T47D (cell line): ENCODE measurements at regions not wholly inside any gene's neighbourhood (a gene's known extent, or its start where the extent isn't known, plus 50 kb on each side); places are given as distances from the start of the nearest gene placed in this dataset.
"Not testable (repeated sequence)": the region's sequence is repeated elsewhere in the genome, so short reads cannot be mapped to it uniquely, and the experiment has no call there.

Source experiments
- DNase-seq, 2 experiments: peaks; one replicate each; pipeline versions ENCODE4 v3.0.0 to v3.0.0-alpha.2; 2011 to 2012; ENCODE audit warnings: low read depth in 1 of 2, low spot score in 1 of 2
- JUND ChIP-seq: IDR thresholded peaks from 2 replicates; pipeline ENCODE4 v1.6.1; 2012; ENCODE audit warnings: low read depth
- in situ Hi-C: cut with HindIII; loops from 2 replicates; pipeline ENCODE4 v1.10.0; 2016; ENCODE audit warnings: low sequenced_read_pairs, low pct_unique_long_range_greater_than_20kb

DNA sequence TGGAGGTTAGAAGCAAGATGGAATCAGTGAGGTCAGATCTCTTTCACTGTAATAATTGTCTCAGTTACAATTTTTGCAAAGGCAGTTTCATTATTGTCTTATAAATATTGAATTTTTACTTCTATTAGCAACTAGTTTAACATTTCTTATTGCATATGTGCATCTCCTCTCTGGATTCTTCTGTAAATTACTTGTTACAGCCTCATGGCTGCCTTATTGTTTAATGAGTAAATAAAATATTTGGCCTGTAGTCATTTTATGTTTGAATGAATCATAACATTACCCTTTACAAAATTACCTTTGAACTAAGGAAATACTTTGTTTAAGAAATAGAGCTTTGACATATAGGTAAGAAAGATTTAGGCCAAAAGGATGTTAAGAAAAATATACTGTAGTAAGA, 212.4 kb downstream of the SLITRK6 start:
- DNase-seq, result peak in 1 of 2 experiments; percentile 7
- TF ChIP-seq JUND, result no peak
- in situ Hi-C loops, result no loop called here

DNA sequence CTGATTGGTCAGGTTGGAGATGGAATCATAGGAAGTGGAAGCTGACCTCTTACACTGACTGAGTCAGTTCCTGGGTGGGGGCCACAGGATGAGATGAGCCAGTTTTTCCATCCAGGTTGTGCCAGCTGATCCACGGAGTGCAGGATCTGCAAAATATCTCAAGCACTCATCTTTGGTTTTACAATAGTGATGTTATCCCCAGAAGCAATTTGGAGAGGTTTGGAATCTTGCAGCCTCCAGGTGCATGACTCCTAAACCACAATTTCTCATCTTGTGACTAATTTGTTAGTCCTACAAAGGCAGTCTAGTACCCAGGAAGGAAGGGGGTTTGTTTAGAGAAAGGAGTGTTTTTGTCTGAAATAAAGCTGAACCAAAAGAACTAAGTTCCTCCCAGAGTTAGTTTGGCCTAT, 212.8 kb downstream of the SLITRK6 start:
- in situ Hi-C loops, result no loop called here
- DNase-seq, result peak in 1 of 2 experiments; percentile 70
- no peak for TF ChIP-seq JUND

DNA sequence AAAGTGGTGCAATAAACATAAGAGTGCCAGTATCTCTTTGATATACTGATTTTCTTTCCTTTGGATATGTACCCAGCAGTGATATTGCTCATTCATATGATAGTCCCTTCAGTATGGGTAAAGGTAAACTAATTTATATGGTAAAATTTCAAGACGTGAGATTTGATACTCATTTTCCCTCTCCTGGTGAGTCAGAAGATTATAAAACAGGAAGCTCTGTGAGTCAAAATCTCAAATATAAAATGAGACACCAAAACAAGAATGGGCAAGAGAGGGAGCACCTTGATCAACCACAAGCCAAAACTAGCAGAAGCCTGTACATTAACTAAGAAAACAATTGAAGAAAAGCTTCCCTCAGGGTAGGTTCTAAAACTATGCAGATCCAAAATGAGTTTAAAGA, 216.3 kb downstream of the SLITRK6 start:
- TF ChIP-seq JUND, result no peak
- DNase-seq, result no peak
- in situ Hi-C loops, result no loop called here

DNA sequence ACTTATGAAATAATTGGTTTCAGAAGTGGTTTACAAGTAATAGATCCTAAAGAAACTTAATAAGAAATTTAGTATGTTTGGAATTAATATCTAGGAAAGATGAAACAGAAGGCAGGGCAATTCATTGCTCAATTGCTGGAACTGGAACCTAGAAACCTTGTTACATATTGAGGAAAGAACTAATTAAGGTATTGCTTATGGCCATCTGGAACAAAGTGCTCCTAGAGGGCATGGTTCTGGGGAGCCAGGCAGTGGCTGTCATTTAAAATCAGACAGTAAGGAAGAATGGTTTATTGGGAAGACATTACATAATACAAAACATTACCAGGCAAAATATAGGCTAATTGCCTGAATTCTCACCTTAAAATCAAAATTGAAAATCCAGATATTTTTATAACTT, 224.1 kb downstream of the SLITRK6 start:
- in situ Hi-C loops, result no loop called here
- no peak for TF ChIP-seq JUND
- DNase-seq, result no peak

DNA sequence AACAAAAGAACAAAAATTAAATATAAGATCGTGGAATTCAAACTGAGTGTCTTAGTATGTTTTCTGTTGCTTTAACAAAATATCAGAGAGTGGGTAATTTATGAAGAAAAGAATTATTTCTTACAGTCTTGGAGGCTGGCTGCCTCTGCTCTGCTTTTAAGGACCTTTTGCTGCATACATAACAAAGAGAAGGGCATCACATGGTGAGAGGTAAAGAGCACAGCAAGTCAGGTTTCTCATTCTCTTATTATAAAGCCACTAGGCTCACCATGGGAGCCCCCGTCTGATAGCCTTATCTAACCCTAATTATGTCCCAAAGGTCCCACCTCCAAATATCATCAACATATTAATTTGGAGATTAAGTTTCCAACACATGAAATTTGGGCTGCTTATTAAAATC, 231.3 kb downstream of the SLITRK6 start:
- TF ChIP-seq JUND, result no peak
- DNase-seq, result no peak
- in situ Hi-C loops, result no loop called here

DNA sequence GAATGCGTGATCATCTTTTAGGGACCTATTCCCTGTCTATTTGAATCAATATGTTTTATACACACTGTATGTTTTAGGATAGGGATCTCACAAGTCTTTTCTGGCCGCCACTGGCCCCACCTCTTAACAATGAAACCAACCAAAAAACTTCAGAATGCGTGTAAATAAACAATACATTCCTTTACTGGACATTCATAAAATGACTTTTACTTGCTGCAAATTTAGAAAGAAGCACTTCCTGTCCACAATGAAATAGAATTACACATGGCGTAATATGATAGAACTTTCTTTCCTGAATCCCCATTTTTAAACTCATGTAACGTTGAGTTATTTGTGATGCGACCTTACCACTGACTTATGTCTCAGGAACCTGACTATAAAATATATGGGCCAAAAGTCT, 233.6 kb downstream of the SLITRK6 start:
- no peak for TF ChIP-seq JUND
- DNase-seq, result no peak
- in situ Hi-C loops, result no loop called here

DNA sequence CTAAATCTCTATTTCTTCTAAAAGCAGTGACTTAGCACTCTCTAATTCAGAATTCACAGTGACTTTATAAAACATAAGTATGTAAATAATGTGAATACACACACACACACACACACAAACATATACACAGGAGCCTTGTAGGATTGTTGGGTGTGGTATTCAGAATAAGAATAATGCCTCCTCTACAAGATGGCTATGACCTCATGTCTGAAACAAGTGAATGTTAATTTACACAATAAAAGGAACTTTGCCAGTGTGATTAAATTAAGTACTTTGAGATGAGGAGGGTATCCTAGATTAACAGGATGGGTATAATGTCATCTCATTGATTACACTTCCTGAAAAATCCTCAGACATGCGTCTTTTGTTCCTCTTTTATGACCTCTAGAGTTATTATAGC, 234.6 kb downstream of the SLITRK6 start:
- in situ Hi-C loops, result no loop called here
- TF ChIP-seq JUND, result no peak
- no peak for DNase-seq

DNA sequence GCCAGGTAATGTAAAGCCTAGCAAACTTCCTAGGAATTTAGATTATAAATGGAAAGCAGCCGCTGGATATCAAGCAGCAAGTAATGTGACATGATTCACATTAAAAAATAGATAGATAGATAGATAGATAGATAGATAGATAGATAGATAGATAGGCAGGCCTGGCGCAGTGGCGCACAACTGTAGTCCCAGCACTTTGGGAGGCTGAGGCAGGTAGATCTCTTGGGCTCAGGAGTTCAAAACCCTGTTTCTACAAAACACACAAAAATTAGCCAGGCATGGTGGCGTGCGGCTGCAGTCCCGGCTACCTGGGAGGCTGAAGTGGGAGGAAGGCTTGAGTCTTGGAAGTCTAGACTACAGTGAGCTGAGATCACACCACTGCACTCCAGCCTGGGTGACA, 236.9 kb downstream of the SLITRK6 start:
- in situ Hi-C loops, result no loop called here
- no peak for DNase-seq
- no peak for TF ChIP-seq JUND

DNA sequence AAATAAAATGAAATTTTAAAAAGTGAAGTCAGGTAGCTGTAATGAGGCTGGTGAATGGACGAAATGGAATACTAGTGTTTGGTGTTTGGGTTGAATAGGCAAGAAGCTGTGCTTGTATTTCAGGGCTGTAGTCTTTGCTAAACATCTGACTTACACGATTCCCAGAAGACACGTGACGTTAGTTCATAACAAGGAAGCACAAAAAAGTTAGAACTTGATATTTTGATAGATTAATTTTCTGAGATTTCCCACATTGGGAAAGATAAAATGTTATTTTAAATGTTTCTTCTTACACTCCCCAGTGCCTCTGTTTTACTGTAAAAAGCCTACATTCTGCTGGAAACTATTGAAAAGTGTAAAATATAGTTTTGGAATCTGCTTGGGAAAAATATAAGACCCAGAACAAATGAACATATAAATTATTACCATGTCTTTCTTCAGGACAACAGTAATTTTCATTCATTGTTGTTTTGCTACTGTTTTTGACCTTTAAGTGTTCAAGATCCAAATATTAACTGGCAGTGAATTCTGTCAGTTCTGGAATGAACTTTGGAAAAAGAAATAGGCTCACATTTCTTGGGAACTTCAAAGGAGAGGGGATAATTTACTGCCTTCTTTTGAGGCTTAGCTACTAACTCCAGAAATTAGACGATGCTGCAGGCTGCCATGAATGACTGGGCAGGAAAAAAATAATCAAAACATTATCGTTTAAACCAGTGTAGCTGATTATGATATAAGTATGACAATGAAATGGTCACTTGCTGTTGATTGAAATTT, 241.3 kb downstream of the SLITRK6 start:
- in situ Hi-C loops, result no loop called here
- TF ChIP-seq JUND, result no peak
- no peak for DNase-seq

DNA sequence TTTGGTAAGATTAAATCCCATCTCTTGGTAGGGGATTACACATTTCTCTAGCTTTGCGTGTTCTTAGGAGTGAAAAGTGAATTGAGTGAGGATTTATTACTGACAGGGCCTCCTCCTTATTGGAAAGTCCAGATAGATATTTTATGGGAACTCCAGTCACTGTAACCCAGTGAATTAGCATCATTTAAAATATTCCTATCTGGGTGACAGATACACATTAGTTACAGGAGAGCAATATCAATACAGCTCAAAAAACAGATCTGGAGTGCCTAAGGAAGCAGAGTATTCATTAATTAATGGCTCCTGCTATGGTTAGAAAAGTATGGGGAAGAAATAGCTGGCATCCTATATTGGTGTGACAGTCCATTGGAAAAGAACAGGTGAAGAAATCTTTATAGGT, 248.2 kb downstream of the SLITRK6 start:
- in situ Hi-C loops, result no loop called here
- DNase-seq, result no peak
- TF ChIP-seq JUND, result no peak

DNA sequence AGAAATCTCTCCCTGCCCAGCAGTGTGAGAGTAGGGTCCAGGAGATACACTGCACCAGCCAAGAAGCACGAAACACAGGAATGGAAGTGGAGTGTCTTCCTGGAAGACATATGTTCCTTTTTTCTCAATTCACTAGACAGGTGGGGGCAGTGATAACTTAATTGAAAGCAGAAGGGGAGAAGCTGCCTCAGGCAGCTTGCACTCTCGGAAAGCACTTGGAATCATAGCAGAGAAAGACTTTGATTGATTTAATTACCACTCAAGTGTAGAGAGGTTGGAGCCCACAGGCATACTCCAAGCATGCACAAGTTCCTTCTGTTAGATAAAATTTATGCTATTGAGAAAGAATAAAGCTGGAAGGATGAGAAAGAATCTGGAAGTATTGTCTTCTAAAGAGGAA, 249.4 kb downstream of the SLITRK6 start:
- DNase-seq, result no peak
- TF ChIP-seq JUND, result no peak
- in situ Hi-C loops, result no loop called here

DNA sequence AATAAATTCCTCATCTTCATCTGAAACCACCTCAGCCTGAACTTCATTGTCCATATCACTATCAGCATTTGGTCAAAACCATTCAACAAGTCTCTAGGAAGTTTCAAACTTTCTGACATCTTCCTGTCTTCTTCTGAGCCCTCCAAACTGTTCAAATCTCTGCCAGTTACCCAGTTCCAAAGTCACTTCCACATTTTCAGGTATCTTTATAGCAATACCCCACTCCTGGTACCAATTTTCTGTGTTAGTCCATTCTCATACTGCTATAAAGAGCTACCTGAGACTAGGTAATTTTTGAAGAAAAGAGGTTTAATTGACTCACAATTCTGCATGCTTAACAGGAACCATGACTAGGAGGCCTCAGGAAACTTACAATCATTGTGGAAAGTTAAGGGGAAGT, 250.4 kb downstream of the SLITRK6 start:
- DNase-seq, in situ Hi-C loops: not testable (repeated sequence)

DNA sequence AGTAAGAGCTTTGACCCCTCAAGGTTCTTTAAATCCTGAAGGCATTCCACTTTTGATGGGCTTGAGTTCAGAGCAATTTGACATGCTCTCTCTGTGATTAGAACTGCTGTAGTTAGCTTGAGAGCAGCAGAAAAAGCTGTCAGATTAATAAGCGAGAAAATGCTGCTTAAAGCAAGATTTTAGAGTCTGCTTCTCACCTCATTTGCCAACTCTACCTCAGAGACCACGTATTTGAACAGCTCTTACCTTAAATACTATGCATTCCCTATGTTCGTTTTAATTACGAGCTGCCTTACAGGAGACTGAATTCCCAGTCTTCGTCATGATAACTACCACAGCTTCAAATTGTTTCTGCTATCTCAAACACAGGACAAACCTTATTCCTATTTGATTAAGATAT, 253.4 kb downstream of the SLITRK6 start:
- in situ Hi-C loops, result no loop called here
- TF ChIP-seq JUND, result no peak
- DNase-seq, result no peak

DNA sequence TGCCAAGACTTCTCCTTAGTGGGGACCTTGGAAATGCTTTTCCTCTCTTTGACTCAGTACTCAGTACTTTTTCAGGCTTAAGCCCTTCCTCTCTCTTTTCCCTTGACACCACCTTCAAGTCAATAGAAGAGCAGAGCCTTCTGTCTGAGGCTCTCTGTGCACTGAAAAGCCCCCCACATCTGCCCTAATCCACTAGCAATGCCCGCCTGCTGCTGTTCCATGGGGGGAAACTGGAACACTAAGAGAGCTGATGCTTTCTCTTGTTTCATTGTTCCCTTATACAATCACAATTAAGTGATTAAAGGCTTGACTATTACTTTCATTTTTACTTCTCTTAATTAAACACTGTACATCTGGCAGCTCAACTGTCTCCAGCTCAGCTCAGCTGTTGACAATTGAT, 254.5 kb downstream of the SLITRK6 start:
- no peak for TF ChIP-seq JUND
- no peak for DNase-seq
- in situ Hi-C loops, result no loop called here

DNA sequence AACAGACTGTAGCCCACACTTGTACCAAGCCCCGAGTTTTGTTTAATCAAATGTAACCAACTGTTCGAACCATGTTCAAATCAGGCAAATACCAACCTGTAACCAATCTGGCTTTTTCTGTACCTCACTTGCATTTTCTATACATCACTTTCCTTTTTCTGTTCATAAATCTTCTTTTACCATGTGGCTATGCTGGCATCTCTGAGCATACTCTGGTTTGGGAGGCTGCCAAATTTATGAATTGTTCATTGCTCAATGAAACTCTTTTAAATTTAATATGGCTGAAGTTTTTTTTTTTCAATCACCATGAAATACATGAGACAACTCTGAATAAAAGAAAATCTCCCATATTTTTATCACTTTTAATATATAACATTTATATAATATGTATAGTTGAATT, 256.1 kb downstream of the SLITRK6 start:
- peak in 1 of 2 experiments; percentile 5 for DNase-seq
- no peak for TF ChIP-seq JUND
- in situ Hi-C loops, result no loop called here
